DOHH2 (cell line): ENCODE measurements at regions not wholly inside any gene's neighbourhood (a gene's known extent, or its start where the extent isn't known, plus 50 kb on each side); places are given as distances from the start of the nearest gene placed in this dataset.

ENCODE experiments used
- H3F3A ChIP-seq: fragments of 200-600 bp; sonication (generic), shearing (Covaris generic); 2 replicates; pipeline ENCODE4 v1.6.0; 2016; ENCODE audit warnings: antibody characterized with exemption, mild to moderate bottlenecking; ENCODE audit not compliant: control insufficient read depth, insufficient read depth
- H3K27ac ChIP-seq: fragments of 200-600 bp; sonication (generic); 2 replicates; pipeline ENCODE4 v1.5.1; 2014; ENCODE audit warnings: low read depth, mild to moderate bottlenecking, low read length, moderate library complexity
- H3K27me3 ChIP-seq: fragments of 200-600 bp; sonication (generic); 2 replicates; pipeline ENCODE4 v1.6.1; 2014; ENCODE audit warnings: mild to moderate bottlenecking, low read length, mixed read lengths; ENCODE audit not compliant: control insufficient read depth
- H3K36me3 ChIP-seq: fragments of 200-600 bp; sonication (generic); 2 replicates; pipeline ENCODE4 v1.6.1; 2014; ENCODE audit warnings: mild to moderate bottlenecking, low read length, moderate library complexity, mixed read lengths; ENCODE audit not compliant: control insufficient read depth
- H3K4me1 ChIP-seq: fragments of 200-600 bp; sonication (generic); 2 replicates; pipeline ENCODE4 v1.6.1; 2014; ENCODE audit warnings: mild to moderate bottlenecking, low read length, mixed read lengths; ENCODE audit not compliant: control insufficient read depth
- H3K4me2 ChIP-seq: fragments of 200-600 bp; sonication (generic); 2 replicates; pipeline ENCODE4 v1.6.0; 2014; ENCODE audit warnings: mild to moderate bottlenecking, low read length, moderate library complexity
- H3K4me3 ChIP-seq: fragments of 200-600 bp; sonication (generic); 2 replicates; pipeline ENCODE4 v1.5.1; 2014; ENCODE audit warnings: mild to moderate bottlenecking, low read length, mixed read lengths
- H3K79me2 ChIP-seq: fragments of 200-600 bp; sonication (generic); 2 replicates; pipeline ENCODE4 v1.6.1; 2014; ENCODE audit warnings: mild to moderate bottlenecking, low read length, mixed read lengths; ENCODE audit not compliant: control insufficient read depth
- H3K9me2 ChIP-seq: fragments of 200-600 bp; sonication (generic); replicated peaks from 2 replicates; pipeline ENCODE4 v1.6.1; 2014; ENCODE audit warnings: mild to moderate bottlenecking, low read length, mixed read lengths; ENCODE audit not compliant: control insufficient read depth
- H3K9me3 ChIP-seq: fragments of 200-600 bp; sonication (generic); 2 replicates; pipeline ENCODE4 v1.6.1; 2014; ENCODE audit warnings: antibody characterized with exemption, low read length, mixed read lengths; ENCODE audit not compliant: control insufficient read depth, insufficient read depth
- H4K20me1 ChIP-seq: fragments of 200-600 bp; sonication (generic); 2 replicates; pipeline ENCODE4 v1.6.0; 2014; ENCODE audit warnings: low read depth, mild to moderate bottlenecking, antibody characterized with exemption, low read length, moderate library complexity; ENCODE audit not compliant: control insufficient read depth, insufficient read depth
- EZH2phosphoT487 ChIP-seq: fragments of 200-600 bp; sonication (generic); IDR thresholded peaks from 2 replicates; pipeline ENCODE4 v1.6.1; 2017; ENCODE audit warnings: borderline replicate concordance, mild to moderate bottlenecking, antibody characterized with exemption, low read length, moderate library complexity, mixed read lengths
- TF ChIP-seq, protein P1 (sequence below): fragments of 200-600 bp; sonication (generic); IDR thresholded peaks from one replicate; pipeline ENCODE4 v1.5.1; 2014; ENCODE audit warnings: antibody characterized with exemption, mild to moderate bottlenecking, low read depth, low read length; ENCODE audit not compliant: poor library complexity, severe bottlenecking

DNA sequence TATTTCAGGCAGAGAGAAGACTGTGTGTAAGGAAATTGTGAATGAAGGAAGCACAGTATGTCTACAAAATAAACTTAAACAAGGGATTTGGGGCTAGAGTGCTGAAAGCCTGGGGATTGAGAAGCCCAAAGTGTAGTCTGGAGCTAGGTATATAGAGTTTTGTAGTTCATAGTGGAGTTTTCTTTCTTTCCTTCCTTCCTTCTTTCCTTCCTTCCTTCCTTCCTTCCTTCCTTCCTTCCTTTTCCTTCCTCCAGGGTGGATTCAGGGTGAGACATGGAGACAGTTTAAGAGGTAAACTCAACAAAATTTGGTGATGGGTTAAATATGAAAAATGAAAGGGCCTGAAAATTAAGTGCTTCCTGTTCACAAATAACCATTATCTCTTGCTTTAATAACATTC, 757.8 kb upstream of the CXADR start:
- H3K9me3 ChIP-seq, result peaks cover 3% of the 10 kb centered on the region; the same call in 1 of the 2 replicates
- no peaks in the 10 kb centered on the region for H3K79me2 ChIP-seq
- H3K4me2 ChIP-seq, result no peak overlapping the region
- H3K4me1 ChIP-seq, result no peaks in the 10 kb centered on the region
- TF ChIP-seq, protein P1, sequence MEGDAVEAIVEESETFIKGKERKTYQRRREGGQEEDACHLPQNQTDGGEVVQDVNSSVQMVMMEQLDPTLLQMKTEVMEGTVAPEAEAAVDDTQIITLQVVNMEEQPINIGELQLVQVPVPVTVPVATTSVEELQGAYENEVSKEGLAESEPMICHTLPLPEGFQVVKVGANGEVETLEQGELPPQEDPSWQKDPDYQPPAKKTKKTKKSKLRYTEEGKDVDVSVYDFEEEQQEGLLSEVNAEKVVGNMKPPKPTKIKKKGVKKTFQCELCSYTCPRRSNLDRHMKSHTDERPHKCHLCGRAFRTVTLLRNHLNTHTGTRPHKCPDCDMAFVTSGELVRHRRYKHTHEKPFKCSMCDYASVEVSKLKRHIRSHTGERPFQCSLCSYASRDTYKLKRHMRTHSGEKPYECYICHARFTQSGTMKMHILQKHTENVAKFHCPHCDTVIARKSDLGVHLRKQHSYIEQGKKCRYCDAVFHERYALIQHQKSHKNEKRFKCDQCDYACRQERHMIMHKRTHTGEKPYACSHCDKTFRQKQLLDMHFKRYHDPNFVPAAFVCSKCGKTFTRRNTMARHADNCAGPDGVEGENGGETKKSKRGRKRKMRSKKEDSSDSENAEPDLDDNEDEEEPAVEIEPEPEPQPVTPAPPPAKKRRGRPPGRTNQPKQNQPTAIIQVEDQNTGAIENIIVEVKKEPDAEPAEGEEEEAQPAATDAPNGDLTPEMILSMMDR, result no peak
- no peak for TF ChIP-seq EZH2phosphoT487
- no peak overlapping the region for H3K27ac ChIP-seq
- H3K36me3 ChIP-seq, result no peaks in the 10 kb centered on the region
- no peaks in the 10 kb centered on the region for H3K27me3 ChIP-seq
- H3K4me3 ChIP-seq, result no peak overlapping the region
- no peaks in the 10 kb centered on the region for H3K9me2 ChIP-seq
- no peaks in the 10 kb centered on the region for H4K20me1 ChIP-seq
- H3F3A ChIP-seq, result no peaks in the 10 kb centered on the region

DNA sequence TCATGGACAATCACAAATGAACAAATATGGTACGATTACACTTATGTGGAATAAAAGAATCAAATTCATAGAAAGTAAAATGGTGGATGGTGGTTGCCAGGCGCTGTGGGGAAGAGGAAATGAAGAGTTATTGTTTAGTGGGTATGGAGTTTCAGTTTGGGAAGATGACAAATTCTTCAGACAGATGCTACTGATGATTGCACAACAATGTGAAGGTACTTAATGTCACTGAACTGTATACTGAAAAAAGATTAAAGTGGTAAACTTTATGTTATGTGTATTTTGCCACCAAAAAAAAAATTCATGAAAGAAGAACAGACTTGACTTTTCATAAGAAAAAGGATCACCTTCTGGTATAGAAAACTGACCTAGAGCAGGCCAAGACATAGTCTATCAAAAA, 745.6 kb upstream of the CXADR start:
- no peaks in the 10 kb centered on the region for H3K27me3 ChIP-seq
- no peak for TF ChIP-seq EZH2phosphoT487
- TF ChIP-seq, protein P1, result no peak
- H3K4me1 ChIP-seq, result no peaks in the 10 kb centered on the region
- H3K9me2 ChIP-seq, result no peaks in the 10 kb centered on the region
- no peaks in the 10 kb centered on the region for H4K20me1 ChIP-seq
- H3K36me3 ChIP-seq, result no peaks in the 10 kb centered on the region
- no peak overlapping the region for H3K27ac ChIP-seq
- H3F3A ChIP-seq, result no peaks in the 10 kb centered on the region
- H3K4me2 ChIP-seq, result no peak overlapping the region
- H3K79me2 ChIP-seq, result no peaks in the 10 kb centered on the region
- H3K4me3 ChIP-seq, result no peak overlapping the region
- H3K9me3 ChIP-seq, result peaks cover 3% of the 10 kb centered on the region; the same call in 1 of the 2 replicates

DNA sequence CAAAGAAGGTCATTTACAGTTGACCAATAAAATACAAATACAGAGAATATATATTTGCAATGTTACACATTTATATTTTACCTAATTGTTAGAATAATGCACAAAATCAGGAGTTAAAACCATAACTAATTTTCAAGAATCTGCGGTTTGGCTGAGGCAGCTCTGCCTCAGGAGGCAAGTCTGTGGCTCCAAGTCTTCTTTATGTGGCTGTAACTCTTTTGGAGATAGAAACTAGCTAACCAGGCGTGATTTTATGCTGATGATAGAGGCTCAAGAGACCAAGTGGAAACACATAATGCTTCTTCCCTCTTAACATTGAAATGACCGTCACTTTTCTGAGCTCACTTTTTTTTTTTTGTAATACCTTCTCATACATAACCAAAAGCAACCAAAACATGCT, 744.7 kb upstream of the CXADR start:
- Histone ChIP-seq H3F3A (no peaks in the 10 kb centered on the region), H3K4me2 (no peak overlapping the region), H3K4me3 (no peak overlapping the region), H3K9me3 (peaks cover 3% of the 10 kb centered on the region; the same call in 1 of the 2 replicates), H3K9me2 (no peaks in the 10 kb centered on the region), H3K4me1 (no peaks in the 10 kb centered on the region), H3K79me2 (no peaks in the 10 kb centered on the region), H3K36me3 (no peaks in the 10 kb centered on the region), H4K20me1 (no peaks in the 10 kb centered on the region), H3K27ac (no peak overlapping the region), H3K27me3 (no peaks in the 10 kb centered on the region)
- TF ChIP-seq, protein P1, result no peak
- TF ChIP-seq EZH2phosphoT487, result no peak
